GM23338 (cell line): ENCODE measurements at regions not wholly inside any gene's neighbourhood (a gene's known extent, or its start where the extent isn't known, plus 50 kb on each side); places are given as distances from the start of the nearest gene placed in this dataset.

Source experiments
- ATAC-seq: fragments of 200-7000 bp; cut with Tn5 transposase; 3 replicates; pipeline ENCODE4 v1.9.1; 2020
- DNase-seq: peaks from one replicate; pipeline ENCODE4 v3.0.0-alpha.2; 2015; ENCODE audit warnings: low spot score
- H2AFZ ChIP-seq: fragments of 200-600 bp; sonication (generic); 2 replicates; pipeline ENCODE4 v1.8.0; 2016; ENCODE audit warnings: antibody characterized with exemption, mild to moderate bottlenecking, moderate library complexity
- H3F3A ChIP-seq: fragments of 200-600 bp; sonication (generic); replicated peaks from 2 replicates; pipeline ENCODE4 v1.8.0; 2017; ENCODE audit warnings: antibody characterized with exemption, mixed run types, low read depth
- H3K27ac ChIP-seq: fragments of 200-600 bp; sonication (generic); 2 replicates; pipeline ENCODE4 v1.6.1; 2016; ENCODE audit warnings: low read depth
- H3K27me3 ChIP-seq: fragments of 200-600 bp; sonication (generic); 2 replicates; pipeline ENCODE4 v1.8.0; 2016; ENCODE audit warnings: mild to moderate bottlenecking, mixed run types, moderate library complexity; ENCODE audit not compliant: insufficient read depth
- H3K36me3 ChIP-seq: fragments of 200-600 bp; sonication (generic); 2 replicates; pipeline ENCODE4 v1.8.0; 2016; ENCODE audit warnings: mild to moderate bottlenecking; ENCODE audit not compliant: insufficient read depth
- H3K4me1 ChIP-seq: fragments of 200-600 bp; sonication (generic); 2 replicates; pipeline ENCODE4 v1.8.0; 2016; ENCODE audit warnings: mild to moderate bottlenecking, moderate library complexity; ENCODE audit not compliant: insufficient read depth
- H3K4me2 ChIP-seq: fragments of 200-600 bp; sonication (generic); 2 replicates; pipeline ENCODE4 v1.7.1; 2017; ENCODE audit warnings: mixed run types
- H3K4me3 ChIP-seq: fragments of 200-600 bp; sonication (generic); 2 replicates; pipeline ENCODE4 v1.6.1; 2016; ENCODE audit warnings: mixed run types
- H3K79me2 ChIP-seq: fragments of 200-600 bp; sonication (generic); replicated peaks from 2 replicates; pipeline ENCODE4 v1.8.0; 2017; ENCODE audit warnings: mild to moderate bottlenecking; ENCODE audit not compliant: insufficient read depth
- H3K9me2 ChIP-seq: fragments of 200-600 bp; sonication (generic); 2 replicates; pipeline ENCODE4 v1.8.0; 2017; ENCODE audit not compliant: insufficient read depth
- H4K20me1 ChIP-seq: fragments of 200-600 bp; sonication (generic); replicated peaks from 2 replicates; pipeline ENCODE4 v1.8.0; 2017; ENCODE audit warnings: mild to moderate bottlenecking; ENCODE audit not compliant: insufficient read depth
- H3K27ac Mint-ChIP-seq: 2 replicates; pipeline ENCODE4 v1.8.0; 2020; ENCODE audit warnings: inconsistent platforms, mild to moderate bottlenecking, moderate library complexity, mixed read lengths
- H3K27me3 Mint-ChIP-seq: 3 replicates; pipeline ENCODE4 v1.8.0; 2022; ENCODE audit warnings: low read depth, mild to moderate bottlenecking, moderate library complexity, mixed read lengths, inconsistent platforms; ENCODE audit not compliant: insufficient read depth, poor library complexity
- H3K36me3 Mint-ChIP-seq: 3 replicates; pipeline ENCODE4 v1.8.0; 2021; ENCODE audit warnings: low read depth, mild to moderate bottlenecking, inconsistent platforms, moderate library complexity, mixed read lengths
- H3K4me1 Mint-ChIP-seq: 3 replicates; pipeline ENCODE4 v1.8.0; 2020; ENCODE audit warnings: mild to moderate bottlenecking, inconsistent platforms, mixed read lengths
- H3K4me3 Mint-ChIP-seq: 3 replicates; pipeline ENCODE4 v1.8.0; 2021; ENCODE audit warnings: moderate library complexity, mild to moderate bottlenecking, inconsistent platforms, mixed read lengths
- H3K9me3 Mint-ChIP-seq: 3 replicates; pipeline ENCODE4 v1.8.0; 2020; ENCODE audit warnings: moderate library complexity, mild to moderate bottlenecking, inconsistent platforms, mixed read lengths
- CREB1 ChIP-seq: fragments of 250-450 bp; sonication (Bioruptor Pico); IDR thresholded peaks from 2 replicates; pipeline ENCODE4 v1.5.0; 2020; ENCODE audit warnings: low read depth, mild to moderate bottlenecking, moderate library complexity
- EZH2 ChIP-seq: fragments of 200-600 bp; sonication (generic); IDR thresholded peaks from one replicate; pipeline ENCODE4 v1.8.0; 2017; ENCODE audit warnings: antibody characterized with exemption, mild to moderate bottlenecking, low read depth; ENCODE audit not compliant: unreplicated experiment
- EZH2phosphoT487 ChIP-seq: fragments of 200-600 bp; sonication (generic); IDR thresholded peaks from one replicate; pipeline ENCODE4 v1.8.1; 2018; ENCODE audit warnings: antibody characterized with exemption; ENCODE audit not compliant: unreplicated experiment
- JUNB ChIP-seq: IDR thresholded peaks from one replicate; pipeline ENCODE4 v1.6.1; 2016; ENCODE audit warnings: antibody characterized with exemption; ENCODE audit not compliant: unreplicated experiment
- NANOG ChIP-seq: IDR thresholded peaks from 2 replicates; pipeline ENCODE4 v1.6.1; 2016; ENCODE audit warnings: antibody characterized with exemption, borderline replicate concordance
- POLR2AphosphoS5 ChIP-seq: IDR thresholded peaks from 2 replicates; pipeline ENCODE4 v1.6.1; 2016; ENCODE audit warnings: antibody characterized with exemption, low read depth
- STAT1 ChIP-seq: IDR thresholded peaks from one replicate; pipeline ENCODE4 v1.6.1; 2016; ENCODE audit warnings: antibody characterized with exemption; ENCODE audit not compliant: unreplicated experiment
- ZNF114 ChIP-seq: fragments of 250-450 bp; sonication (Bioruptor Pico); IDR thresholded peaks from 2 replicates; pipeline ENCODE4 v1.5.0; 2020; ENCODE audit warnings: mild to moderate bottlenecking, moderate library complexity
- ZNF331 ChIP-seq: fragments of 250-450 bp; sonication (Bioruptor Pico); IDR thresholded peaks from 2 replicates; pipeline ENCODE4 v1.5.0; 2020; ENCODE audit warnings: low read depth, mild to moderate bottlenecking, moderate library complexity
- TF ChIP-seq, protein P1 (sequence below), 2 experiments: fragments of 200-600 bp in 1 of 2; sonication (generic) in 1 of 2; conservative IDR thresholded peaks; 2 replicates each; pipeline versions ENCODE4 v1.5.1 to v1.6.1; 2016 to 2017; ENCODE audit warnings: antibody characterized with exemption in 2 of 2, low read depth in 2 of 2, mild to moderate bottlenecking in 2 of 2, moderate library complexity in 1 of 2
- TF ChIP-seq, protein P2 (sequence below): IDR thresholded peaks from one replicate; pipeline ENCODE4 v1.6.1; 2018; ENCODE audit warnings: antibody characterized with exemption; ENCODE audit not compliant: unreplicated experiment
- TF ChIP-seq, protein P3 (sequence below): IDR thresholded peaks from 2 replicates; pipeline ENCODE4 v1.6.1; 2016; ENCODE audit warnings: antibody characterized with exemption

DNA sequence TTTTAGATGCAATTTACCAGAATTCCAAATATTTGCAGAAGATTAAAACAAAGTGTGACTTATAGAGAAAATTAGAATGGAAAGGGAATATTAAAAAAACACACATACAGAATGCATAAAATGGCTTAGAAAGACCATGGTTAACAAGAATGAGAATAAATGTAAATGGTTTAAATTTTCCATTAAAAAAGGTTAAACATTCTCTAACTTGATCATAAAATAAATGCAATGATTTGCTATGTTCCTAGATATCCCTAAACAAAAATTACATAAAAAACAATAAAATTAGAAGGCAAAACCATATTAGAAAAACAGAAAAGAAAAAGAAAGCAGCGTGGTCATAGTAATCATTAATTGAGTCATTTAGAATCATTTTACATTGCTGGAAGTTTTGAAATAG lies 152.5 kb downstream of the TMEM38B start (continued):
- TF ChIP-seq ZNF114, result no peak
- TF ChIP-seq NANOG, result no peak
- TF ChIP-seq POLR2AphosphoS5, result no peak
- TF ChIP-seq STAT1, result no peak
- TF ChIP-seq, protein P1, sequence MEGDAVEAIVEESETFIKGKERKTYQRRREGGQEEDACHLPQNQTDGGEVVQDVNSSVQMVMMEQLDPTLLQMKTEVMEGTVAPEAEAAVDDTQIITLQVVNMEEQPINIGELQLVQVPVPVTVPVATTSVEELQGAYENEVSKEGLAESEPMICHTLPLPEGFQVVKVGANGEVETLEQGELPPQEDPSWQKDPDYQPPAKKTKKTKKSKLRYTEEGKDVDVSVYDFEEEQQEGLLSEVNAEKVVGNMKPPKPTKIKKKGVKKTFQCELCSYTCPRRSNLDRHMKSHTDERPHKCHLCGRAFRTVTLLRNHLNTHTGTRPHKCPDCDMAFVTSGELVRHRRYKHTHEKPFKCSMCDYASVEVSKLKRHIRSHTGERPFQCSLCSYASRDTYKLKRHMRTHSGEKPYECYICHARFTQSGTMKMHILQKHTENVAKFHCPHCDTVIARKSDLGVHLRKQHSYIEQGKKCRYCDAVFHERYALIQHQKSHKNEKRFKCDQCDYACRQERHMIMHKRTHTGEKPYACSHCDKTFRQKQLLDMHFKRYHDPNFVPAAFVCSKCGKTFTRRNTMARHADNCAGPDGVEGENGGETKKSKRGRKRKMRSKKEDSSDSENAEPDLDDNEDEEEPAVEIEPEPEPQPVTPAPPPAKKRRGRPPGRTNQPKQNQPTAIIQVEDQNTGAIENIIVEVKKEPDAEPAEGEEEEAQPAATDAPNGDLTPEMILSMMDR (conservative IDR thresholded peaks at IDR 0.05; ENCODE audit: low read depth in 2 of 2), result no peak
- TF ChIP-seq, protein P2, sequence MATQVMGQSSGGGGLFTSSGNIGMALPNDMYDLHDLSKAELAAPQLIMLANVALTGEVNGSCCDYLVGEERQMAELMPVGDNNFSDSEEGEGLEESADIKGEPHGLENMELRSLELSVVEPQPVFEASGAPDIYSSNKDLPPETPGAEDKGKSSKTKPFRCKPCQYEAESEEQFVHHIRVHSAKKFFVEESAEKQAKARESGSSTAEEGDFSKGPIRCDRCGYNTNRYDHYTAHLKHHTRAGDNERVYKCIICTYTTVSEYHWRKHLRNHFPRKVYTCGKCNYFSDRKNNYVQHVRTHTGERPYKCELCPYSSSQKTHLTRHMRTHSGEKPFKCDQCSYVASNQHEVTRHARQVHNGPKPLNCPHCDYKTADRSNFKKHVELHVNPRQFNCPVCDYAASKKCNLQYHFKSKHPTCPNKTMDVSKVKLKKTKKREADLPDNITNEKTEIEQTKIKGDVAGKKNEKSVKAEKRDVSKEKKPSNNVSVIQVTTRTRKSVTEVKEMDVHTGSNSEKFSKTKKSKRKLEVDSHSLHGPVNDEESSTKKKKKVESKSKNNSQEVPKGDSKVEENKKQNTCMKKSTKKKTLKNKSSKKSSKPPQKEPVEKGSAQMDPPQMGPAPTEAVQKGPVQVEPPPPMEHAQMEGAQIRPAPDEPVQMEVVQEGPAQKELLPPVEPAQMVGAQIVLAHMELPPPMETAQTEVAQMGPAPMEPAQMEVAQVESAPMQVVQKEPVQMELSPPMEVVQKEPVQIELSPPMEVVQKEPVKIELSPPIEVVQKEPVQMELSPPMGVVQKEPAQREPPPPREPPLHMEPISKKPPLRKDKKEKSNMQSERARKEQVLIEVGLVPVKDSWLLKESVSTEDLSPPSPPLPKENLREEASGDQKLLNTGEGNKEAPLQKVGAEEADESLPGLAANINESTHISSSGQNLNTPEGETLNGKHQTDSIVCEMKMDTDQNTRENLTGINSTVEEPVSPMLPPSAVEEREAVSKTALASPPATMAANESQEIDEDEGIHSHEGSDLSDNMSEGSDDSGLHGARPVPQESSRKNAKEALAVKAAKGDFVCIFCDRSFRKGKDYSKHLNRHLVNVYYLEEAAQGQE, result no peak
- TF ChIP-seq, protein P3, sequence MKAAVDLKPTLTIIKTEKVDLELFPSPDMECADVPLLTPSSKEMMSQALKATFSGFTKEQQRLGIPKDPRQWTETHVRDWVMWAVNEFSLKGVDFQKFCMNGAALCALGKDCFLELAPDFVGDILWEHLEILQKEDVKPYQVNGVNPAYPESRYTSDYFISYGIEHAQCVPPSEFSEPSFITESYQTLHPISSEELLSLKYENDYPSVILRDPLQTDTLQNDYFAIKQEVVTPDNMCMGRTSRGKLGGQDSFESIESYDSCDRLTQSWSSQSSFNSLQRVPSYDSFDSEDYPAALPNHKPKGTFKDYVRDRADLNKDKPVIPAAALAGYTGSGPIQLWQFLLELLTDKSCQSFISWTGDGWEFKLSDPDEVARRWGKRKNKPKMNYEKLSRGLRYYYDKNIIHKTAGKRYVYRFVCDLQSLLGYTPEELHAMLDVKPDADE, result no peak
- TF ChIP-seq ZNF331 (CRISPR knock-in tag), result no peak
- no peak for TF ChIP-seq EZH2
- no peak for TF ChIP-seq JUNB
- no peak for TF ChIP-seq CREB1 (CRISPR knock-in tag)

DNA sequence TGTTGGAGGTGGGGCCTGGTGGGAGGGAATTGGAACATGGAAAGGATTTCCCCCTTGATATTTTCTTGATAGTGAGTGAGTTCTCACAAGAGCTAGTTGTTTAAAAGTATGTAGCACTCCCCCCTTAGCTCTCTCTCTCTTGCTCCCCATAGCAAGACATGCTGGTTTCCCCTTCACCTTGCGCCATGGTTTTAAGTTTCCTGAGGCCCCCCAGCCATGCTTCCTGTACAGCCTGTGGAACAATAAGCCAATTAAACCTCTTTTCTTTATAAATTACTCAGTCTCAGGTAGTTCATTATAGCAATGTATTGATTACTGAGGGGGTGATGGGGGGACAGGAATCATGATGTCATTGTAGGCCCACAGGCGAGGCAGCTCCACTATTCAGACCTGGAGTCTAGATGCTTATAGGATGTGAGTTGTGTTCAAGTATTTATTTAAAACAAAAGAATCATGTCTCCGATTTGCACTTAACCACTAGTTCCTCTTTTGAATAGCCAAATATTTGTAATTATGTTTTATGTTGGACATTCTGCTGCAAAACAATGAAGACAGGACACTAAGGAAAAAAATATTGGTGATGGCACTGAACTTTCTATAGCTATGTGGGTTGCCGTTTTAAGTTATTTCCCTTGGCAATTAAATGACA lies 156.6 kb downstream of the TMEM38B start:
- Mint-ChIP-seq H3K27me3 (no peaks in the 10 kb centered on the region), H3K9me3 (no peaks in the 10 kb centered on the region), H3K4me1 (no peaks in the 10 kb centered on the region), H3K27ac (no peak overlapping the region), H3K4me3 (no peak overlapping the region), H3K36me3 (no peaks in the 10 kb centered on the region)
- TF ChIP-seq EZH2phosphoT487, result no peak
- no peak for TF ChIP-seq JUNB
- TF ChIP-seq ZNF114, result no peak
- no peak for TF ChIP-seq POLR2AphosphoS5
- Histone ChIP-seq H3K4me1 (no peaks in the 10 kb centered on the region), H3K4me3 (no peak overlapping the region), H3K27me3 (no peaks in the 10 kb centered on the region), H3K79me2 (no peaks in the 10 kb centered on the region), H3K27ac (no peak overlapping the region), H3K9me2 (no peaks in the 10 kb centered on the region), H3F3A (no peaks in the 10 kb centered on the region), H4K20me1 (no peaks in the 10 kb centered on the region), H3K4me2 (no peak overlapping the region), H2AFZ (no peak overlapping the region), H3K36me3 (no peaks in the 10 kb centered on the region)
- DNase-seq (no peak), ATAC-seq (no peak)
